Liver (tissue), 8 donors: ENCODE measurements at regions not wholly inside any gene's neighbourhood (a gene's known extent, or its start where the extent isn't known, plus 50 kb on each side); places are given as distances from the start of the nearest gene placed in this dataset.

ENCODE experiments used
- DNase-seq: peaks from one replicate; pipeline ENCODE4 v3.0.0-alpha.2; 2017; ENCODE audit warnings: low spot score
- H3K27ac ChIP-seq, 2 donors: one replicate each; pipeline ENCODE4 v1.7.0; 2013; ENCODE audit warnings: inconsistent platforms in 2 of 2, low read length in 2 of 2, control low read depth in 1 of 2, low read depth in 1 of 2, mild to moderate bottlenecking in 1 of 2
- H3K27me3 ChIP-seq, 4 donors: one replicate each; pipeline versions ENCODE4 v1.6.1 to v1.7.0; 2013; ENCODE audit warnings: low read length in 3 of 4, inconsistent platforms in 1 of 4, mild to moderate bottlenecking in 1 of 4, moderate library complexity in 1 of 4; ENCODE audit not compliant: control insufficient read depth in 4 of 4, insufficient read depth in 4 of 4
- H3K36me3 ChIP-seq, 4 donors: one replicate each; pipeline versions ENCODE4 v1.6.1 to v1.7.0; 2013; ENCODE audit warnings: low read length in 3 of 4, mild to moderate bottlenecking in 3 of 4, low read depth in 1 of 4, moderate library complexity in 1 of 4; ENCODE audit not compliant: control insufficient read depth in 4 of 4, insufficient read depth in 3 of 4
- H3K4me1 ChIP-seq, 4 donors: one replicate each; pipeline versions ENCODE4 v1.6.1 to v1.7.0; 2013; ENCODE audit warnings: low read length in 3 of 4, mild to moderate bottlenecking in 3 of 4, moderate library complexity in 1 of 4; ENCODE audit not compliant: control insufficient read depth in 4 of 4, insufficient read depth in 4 of 4
- H3K4me3 ChIP-seq, 3 donors: one replicate each; pipeline versions ENCODE4 v1.6.1 to v1.7.0; 2013; ENCODE audit warnings: low read length in 3 of 3, control low read depth in 1 of 3, low read depth in 1 of 3, mild to moderate bottlenecking in 1 of 3
- H3K9ac ChIP-seq, 2 donors: one replicate each; pipeline ENCODE4 v1.7.0; 2013; ENCODE audit warnings: low read length in 2 of 2, mild to moderate bottlenecking in 2 of 2, moderate library complexity in 2 of 2, control low read depth in 1 of 2, low read depth in 1 of 2
- H3K9me3 ChIP-seq, 4 donors: one replicate each; pipeline versions ENCODE4 v1.6.1 to v1.7.0; 2013; ENCODE audit warnings: low read length in 3 of 4; ENCODE audit not compliant: control insufficient read depth in 4 of 4
- ATF3 ChIP-seq: IDR thresholded peaks from 2 replicates; pipeline ENCODE4 v1.6.1; 2016; ENCODE audit warnings: antibody characterized with exemption
- CTCF ChIP-seq: fragments of 150-350 bp; IDR thresholded peaks from 2 replicates; pipeline ENCODE4 v1.5.1; 2017; ENCODE audit warnings: improper control_type of control experiment, low read depth, low read length; ENCODE audit not compliant: missing input control
- EGR1 ChIP-seq, 2 donors: IDR thresholded peaks; 2 replicates each; pipeline ENCODE4 v1.6.1; 2016 to 2018; ENCODE audit warnings: antibody characterized with exemption in 2 of 2, low read depth in 2 of 2
- FOXA1 ChIP-seq: IDR thresholded peaks from 2 replicates; pipeline ENCODE4 v1.6.1; 2016; ENCODE audit warnings: antibody characterized with exemption
- FOXA2 ChIP-seq: IDR thresholded peaks from 2 replicates; pipeline ENCODE4 v1.6.1; 2016; ENCODE audit warnings: antibody characterized with exemption
- GABPA ChIP-seq, 2 donors: IDR thresholded peaks in 1 of 2; conservative IDR thresholded peaks in 1 of 2; 2 replicates each; pipeline ENCODE4 v1.6.1; 2016; ENCODE audit warnings: antibody characterized with exemption in 2 of 2, mild to moderate bottlenecking in 1 of 2, moderate library complexity in 1 of 2
- HNF4A ChIP-seq, 2 donors: conservative IDR thresholded peaks; 2 replicates each; pipeline ENCODE4 v1.6.1; 2016; ENCODE audit warnings: antibody characterized with exemption in 2 of 2, mild to moderate bottlenecking in 2 of 2
- HNF4G ChIP-seq: IDR thresholded peaks from 2 replicates; pipeline ENCODE4 v1.6.1; 2016; ENCODE audit warnings: antibody characterized with exemption
- JUND ChIP-seq, 2 donors: IDR thresholded peaks; 2 replicates each; pipeline ENCODE4 v1.6.1; 2016; ENCODE audit warnings: antibody characterized with exemption in 2 of 2
- MAX ChIP-seq: IDR thresholded peaks from 2 replicates; pipeline ENCODE4 v1.6.1; 2016; ENCODE audit warnings: antibody characterized with exemption
- NR2F2 ChIP-seq: IDR thresholded peaks from 2 replicates; pipeline ENCODE4 v1.6.1; 2016; ENCODE audit warnings: antibody characterized with exemption
- RAD21 ChIP-seq, 2 donors: IDR thresholded peaks; 2 replicates each; pipeline ENCODE4 v1.6.1; 2016; ENCODE audit warnings: antibody characterized with exemption in 2 of 2, mild to moderate bottlenecking in 2 of 2
- REST ChIP-seq: IDR thresholded peaks from 2 replicates; pipeline ENCODE4 v1.6.1; 2016; ENCODE audit warnings: antibody characterized with exemption, mild to moderate bottlenecking
- RXRA ChIP-seq, 2 donors: IDR thresholded peaks; 2 replicates each; pipeline ENCODE4 v1.6.1; 2017 to 2018; ENCODE audit warnings: antibody characterized with exemption in 2 of 2, mild to moderate bottlenecking in 1 of 2
- SP1 ChIP-seq: IDR thresholded peaks from 2 replicates; pipeline ENCODE4 v1.6.1; 2018; ENCODE audit warnings: antibody characterized with exemption, mild to moderate bottlenecking
- TAF1 ChIP-seq: conservative IDR thresholded peaks from 2 replicates; pipeline ENCODE4 v1.6.1; 2016; ENCODE audit warnings: antibody characterized with exemption, mild to moderate bottlenecking
- YY1 ChIP-seq: IDR thresholded peaks from 2 replicates; pipeline ENCODE4 v1.6.1; 2016; ENCODE audit warnings: antibody characterized with exemption, mild to moderate bottlenecking
- ZBTB33 ChIP-seq: IDR thresholded peaks from 2 replicates; pipeline ENCODE4 v1.6.1; 2016; ENCODE audit warnings: antibody characterized with exemption
- WGBS: extraction: QIAGEN DNeasy Blood & Tissue Kit; methylation state at CpG from one replicate; pipeline ENCODE4 v1.1.7; 2013; 5-methylcytosine and 5-hydroxymethylcytosine counted together
- donor health status: healthy.
- donor health status: healthy.
- donor health status: healthy.
- donor health status: healthy.
- donor health status: healthy.

- Histone ChIP-seq H3K4me3 (no peak overlapping the region), H3K4me1 (no peaks in the 10 kb centered on the region), H3K9ac (no peak overlapping the region), H3K27ac (no peak overlapping the region), H3K36me3 (no peaks in the 10 kb centered on the region), H3K9me3 (no peaks in the 10 kb centered on the region), H3K27me3 (no peaks in the 10 kb centered on the region)
- no peak for DNase-seq
- WGBS, result 76% methylated on average over 4 of the region's 4 CpGs
- peak; percentile 50 for TF ChIP-seq NR2F2
- TF ChIP-seq JUND (IDR thresholded peaks at IDR 0.05), result no peak
Observed at GRCh38 chr9:2335260-2335659, 286.3 kb upstream of the VLDLR start.

GRCh38 chr9:2336055-2336454, 285.5 kb upstream of the VLDLR start:
- WGBS, result 73% methylated on average over 4 of the region's 4 CpGs
- no peak for DNase-seq
- no peaks in the 10 kb centered on the region for H3K9me3 ChIP-seq
- no peak overlapping the region for H3K27ac ChIP-seq
- H3K4me1 ChIP-seq, result no peaks in the 10 kb centered on the region
- no peaks in the 10 kb centered on the region for H3K36me3 ChIP-seq
- TF ChIP-seq FOXA2 (no peak), REST (no peak), TAF1 (no peak), MAX (no peak), SP1 (no peak), EGR1 (IDR thresholded peaks at IDR 0.05; ENCODE audit: low read depth in 2 of 2) (no peak), CTCF (peak; percentile 36), FOXA1 (no peak), RXRA (IDR thresholded peaks at IDR 0.05) (no peak), HNF4A (conservative IDR thresholded peaks at IDR 0.05) (peak; percentile 17 to 59), JUND (IDR thresholded peaks at IDR 0.05) (no peak), NR2F2 (no peak), YY1 (no peak), HNF4G (no peak), RAD21 (IDR thresholded peaks at IDR 0.05) (peak; percentile 47 to 67), ATF3 (no peak), GABPA (IDR thresholded peaks at IDR 0.05 in 1 of 2, conservative IDR thresholded peaks at IDR 0.05 in 1 of 2) (no peak), ZBTB33 (no peak)
- H3K4me3 ChIP-seq, result no peak overlapping the region
- no peaks in the 10 kb centered on the region for H3K27me3 ChIP-seq
- no peak overlapping the region for H3K9ac ChIP-seq
